ENCODE measurements at regions not wholly inside any gene's neighbourhood (a gene's known extent, or its start where the extent isn't known, plus 50 kb on each side); places are given as distances from the start of the nearest gene placed in this dataset.
"Not testable (repeated sequence)": the region's sequence is repeated elsewhere in the genome, so short reads cannot be mapped to it uniquely, and the experiment has no call there.

- H3K4me3 ChIP-seq (ENCODE audit: insufficient read length, low read depth), result no peak overlapping the region
- peak; percentile 39 for DNase-seq (ENCODE audit: low read depth, low spot score)
- H3K27me3 ChIP-seq (ENCODE audit: insufficient read depth, insufficient read length), result no peaks in the 10 kb centered on the region
- H3K4me1 ChIP-seq (ENCODE audit: insufficient read depth, insufficient read length), result no peaks in the 10 kb centered on the region
- H3K36me3 ChIP-seq (ENCODE audit: insufficient read depth, insufficient read length, low read length), result no peaks in the 10 kb centered on the region
- no peak overlapping the region for H3K9ac ChIP-seq (ENCODE audit: insufficient read length, low read depth)
- TF ChIP-seq ZNF274 (IDR thresholded peaks at IDR 0.05; ENCODE audit: low read depth, low read length), result no peak
- TF ChIP-seq YY1 (IDR thresholded peaks at IDR 0.05; ENCODE audit: insufficient read depth, insufficient read length), result no peak
- no peak for TF ChIP-seq SUZ12 (IDR thresholded peaks at IDR 0.05; ENCODE audit: extremely low read depth, insufficient read depth, insufficient read length)
- H3K9me3 ChIP-seq (ENCODE audit: insufficient read depth, low read length), result no peaks in the 10 kb centered on the region
Measured at GRCh38 chr13:70249332-70250064, 141.2 kb upstream of the KLHL1 start.

GRCh38 chr13:70237131-70237530, 128.9 kb upstream of the KLHL1 start:
- no peaks in the 10 kb centered on the region for H3K9me3 ChIP-seq (ENCODE audit: insufficient read depth, low read length)
- H3K4me1 ChIP-seq (ENCODE audit: insufficient read depth, insufficient read length), result no peaks in the 10 kb centered on the region
- no peaks in the 10 kb centered on the region for H3K27me3 ChIP-seq (ENCODE audit: insufficient read depth, insufficient read length)
- TF ChIP-seq ZNF274 (IDR thresholded peaks at IDR 0.05; ENCODE audit: low read depth, low read length), result no peak
- TF ChIP-seq SUZ12 (IDR thresholded peaks at IDR 0.05; ENCODE audit: extremely low read depth, insufficient read depth, insufficient read length), result no peak
- no peak for TF ChIP-seq YY1 (IDR thresholded peaks at IDR 0.05; ENCODE audit: insufficient read depth, insufficient read length)
- H3K36me3 ChIP-seq (ENCODE audit: insufficient read depth, insufficient read length, low read length), result no peaks in the 10 kb centered on the region
- no peak overlapping the region for H3K9ac ChIP-seq (ENCODE audit: insufficient read length, low read depth)
- no peak for DNase-seq (ENCODE audit: low read depth, low spot score)
- no peak overlapping the region for H3K4me3 ChIP-seq (ENCODE audit: insufficient read length, low read depth)

- Histone ChIP-seq H3K27me3 (ENCODE audit: insufficient read depth, insufficient read length) (no peaks in the 10 kb centered on the region), H3K4me1 (ENCODE audit: insufficient read depth, insufficient read length) (no peaks in the 10 kb centered on the region), H3K9me3 (ENCODE audit: insufficient read depth, low read length) (no peaks in the 10 kb centered on the region), H3K9ac (ENCODE audit: insufficient read length, low read depth) (no peak overlapping the region), H3K4me3 (ENCODE audit: insufficient read length, low read depth) (no peak overlapping the region), H3K36me3 (ENCODE audit: insufficient read depth, insufficient read length, low read length) (no peaks in the 10 kb centered on the region)
- DNase-seq (ENCODE audit: low read depth, low spot score), result no peak
- TF ChIP-seq ZNF274 (IDR thresholded peaks at IDR 0.05; ENCODE audit: low read depth, low read length), result no peak
- no peak for TF ChIP-seq SUZ12 (IDR thresholded peaks at IDR 0.05; ENCODE audit: extremely low read depth, insufficient read depth, insufficient read length)
- no peak for TF ChIP-seq YY1 (IDR thresholded peaks at IDR 0.05; ENCODE audit: insufficient read depth, insufficient read length)
Measured at GRCh38 chr13:70235565-70235964, 127.3 kb upstream of the KLHL1 start.

- Histone ChIP-seq H3K4me3 (ENCODE audit: insufficient read length, low read depth) (no peak overlapping the region), H3K27me3 (ENCODE audit: insufficient read depth, insufficient read length) (no peaks in the 10 kb centered on the region), H3K36me3 (ENCODE audit: insufficient read depth, insufficient read length, low read length) (no peaks in the 10 kb centered on the region), H3K9ac (ENCODE audit: insufficient read length, low read depth) (no peak overlapping the region), H3K9me3 (ENCODE audit: insufficient read depth, low read length) (no peaks in the 10 kb centered on the region), H3K4me1 (ENCODE audit: insufficient read depth, insufficient read length) (no peaks in the 10 kb centered on the region)
- TF ChIP-seq YY1 (IDR thresholded peaks at IDR 0.05; ENCODE audit: insufficient read depth, insufficient read length) (no peak), ZNF274 (IDR thresholded peaks at IDR 0.05; ENCODE audit: low read depth, low read length) (no peak), SUZ12 (IDR thresholded peaks at IDR 0.05; ENCODE audit: extremely low read depth, insufficient read depth, insufficient read length) (no peak)
- no peak for DNase-seq (ENCODE audit: low read depth, low spot score)
Measured at GRCh38 chr13:70223911-70224310, 115.7 kb upstream of the KLHL1 start.

GRCh38 chr13:70222926-70223325, 114.7 kb upstream of the KLHL1 start:
- Histone ChIP-seq H3K9me3 (ENCODE audit: insufficient read depth, low read length) (no peaks in the 10 kb centered on the region), H3K9ac (ENCODE audit: insufficient read length, low read depth) (no peak overlapping the region), H3K36me3 (ENCODE audit: insufficient read depth, insufficient read length, low read length) (no peaks in the 10 kb centered on the region), H3K27me3 (ENCODE audit: insufficient read depth, insufficient read length) (no peaks in the 10 kb centered on the region), H3K4me3 (ENCODE audit: insufficient read length, low read depth) (no peak overlapping the region), H3K4me1 (ENCODE audit: insufficient read depth, insufficient read length) (no peaks in the 10 kb centered on the region)
- no peak for DNase-seq (ENCODE audit: low read depth, low spot score)
- TF ChIP-seq SUZ12 (IDR thresholded peaks at IDR 0.05; ENCODE audit: extremely low read depth, insufficient read depth, insufficient read length), result no peak
- TF ChIP-seq YY1 (IDR thresholded peaks at IDR 0.05; ENCODE audit: insufficient read depth, insufficient read length), result no peak
- no peak for TF ChIP-seq ZNF274 (IDR thresholded peaks at IDR 0.05; ENCODE audit: low read depth, low read length)

- Histone ChIP-seq H3K4me3 (ENCODE audit: insufficient read length, low read depth) (no peak overlapping the region), H3K27me3 (ENCODE audit: insufficient read depth, insufficient read length) (no peaks in the 10 kb centered on the region), H3K4me1 (ENCODE audit: insufficient read depth, insufficient read length) (no peaks in the 10 kb centered on the region), H3K9ac (ENCODE audit: insufficient read length, low read depth) (no peak overlapping the region), H3K9me3 (ENCODE audit: insufficient read depth, low read length) (no peaks in the 10 kb centered on the region), H3K36me3 (ENCODE audit: insufficient read depth, insufficient read length, low read length) (no peaks in the 10 kb centered on the region)
- TF ChIP-seq ZNF274 (IDR thresholded peaks at IDR 0.05; ENCODE audit: low read depth, low read length) (no peak), SUZ12 (IDR thresholded peaks at IDR 0.05; ENCODE audit: extremely low read depth, insufficient read depth, insufficient read length) (no peak)
- DNase-seq (ENCODE audit: low read depth, low spot score), result no peak
Measured at GRCh38 chr13:70218618-70219017, 110.4 kb upstream of the KLHL1 start.

- H3K4me1 ChIP-seq (ENCODE audit: insufficient read depth, insufficient read length); H3K36me3 ChIP-seq (ENCODE audit: insufficient read depth, insufficient read length, low read length); H3K9ac ChIP-seq (ENCODE audit: insufficient read length, low read depth); DNase-seq (ENCODE audit: low read depth, low spot score); H3K4me3 ChIP-seq (ENCODE audit: insufficient read length, low read depth); H3K27me3 ChIP-seq (ENCODE audit: insufficient read depth, insufficient read length); H3K9me3 ChIP-seq (ENCODE audit: insufficient read depth, low read length): not testable (repeated sequence)
Measured at GRCh38 chr13:70208968-70209367, 100.7 kb upstream of the KLHL1 start.
